Hematopoietic multipotent progenitor cell treated with erythropoietin and hydrocortisone succinate and interleukin-3 and kit ligand, for 6 days (in vitro differentiated cells): ENCODE measurements at regions not wholly inside any gene's neighbourhood (a gene's known extent, or its start where the extent isn't known, plus 50 kb on each side); places are given as distances from the start of the nearest gene placed in this dataset.

ENCODE experiments used
- DNase-seq: peaks from one replicate; pipeline ENCODE4 v3.0.0-alpha.2; 2015

- no peak for DNase-seq
These were observed 264.4 kb downstream of the DUSP6 start for GRCh38 chr12:89087876-89088275.

GRCh38 chr12:89087149-89087825, 265.0 kb downstream of the DUSP6 start:
- DNase-seq, result no peak

GRCh38 chr12:89085421-89085820, 266.9 kb downstream of the DUSP6 start:
- DNase-seq, result no peak

- DNase-seq, result no peak
These were observed 267.6 kb downstream of the DUSP6 start for GRCh38 chr12:89084751-89085150.

GRCh38 chr12:89083491-89083890, 268.8 kb downstream of the DUSP6 start:
- no peak for DNase-seq

- DNase-seq, result no peak
These were observed 269.9 kb downstream of the DUSP6 start for GRCh38 chr12:89082370-89082753.

GRCh38 chr12:89081719-89082369, 270.5 kb downstream of the DUSP6 start:
- DNase-seq, result no peak

- DNase-seq, result no peak
These were observed 271.4 kb downstream of the DUSP6 start for GRCh38 chr12:89080793-89081465.

GRCh38 chr12:89075880-89076540, 276.3 kb downstream of the DUSP6 start:
- no peak for DNase-seq

- no peak for DNase-seq
These were observed 278.6 kb downstream of the DUSP6 start for GRCh38 chr12:89073659-89074058.

GRCh38 chr12:89073027-89073398, 279.3 kb downstream of the DUSP6 start:
- DNase-seq, result no peak

GRCh38 chr12:89072294-89073026, 279.8 kb downstream of the DUSP6 start:
- no peak for DNase-seq

- no peak for DNase-seq
These were observed 281.7 kb downstream of the DUSP6 start for GRCh38 chr12:89070603-89071002.

GRCh38 chr12:89069431-89069830, 282.9 kb downstream of the DUSP6 start:
- DNase-seq, result no peak

- no peak for DNase-seq
These were observed 284.7 kb downstream of the DUSP6 start for GRCh38 chr12:89067421-89068187.

GRCh38 chr12:89064780-89065179, 287.5 kb downstream of the DUSP6 start:
- no peak for DNase-seq

GRCh38 chr12:89064151-89064550, 288.1 kb downstream of the DUSP6 start:
- DNase-seq, result no peak

- no peak for DNase-seq
These were observed 289.3 kb downstream of the DUSP6 start for GRCh38 chr12:89062996-89063395.

GRCh38 chr12:89059721-89060541, 292.4 kb downstream of the DUSP6 start:
- no peak for DNase-seq

- no peak for DNase-seq
These were observed 293.2 kb downstream of the DUSP6 start for GRCh38 chr12:89059056-89059455.

GRCh38 chr12:89058402-89058801, 293.9 kb downstream of the DUSP6 start:
- no peak for DNase-seq
